Gastrocnemius medialis (tissue), 4 donors: ENCODE measurements at regions not wholly inside any gene's neighbourhood (a gene's known extent, or its start where the extent isn't known, plus 50 kb on each side); places are given as distances from the start of the nearest gene placed in this dataset.

Source experiments
- CTCF ChIP-seq, 5 experiments: fragments of 450-650 bp in 3 of 5; fragments of 200-600 bp in 2 of 5; sonication (generic) in 2 of 5; IDR thresholded peaks in 4 of 5; conservative IDR thresholded peaks in 1 of 5; 1 replicate in 4 of 5; 2 replicates in 1 of 5; pipeline ENCODE4 v1.5.1; 2016 to 2019; ENCODE audit warnings: antibody characterized with exemption in 5 of 5, mild to moderate bottlenecking in 3 of 5, moderate library complexity in 3 of 5
- POLR2A ChIP-seq, 2 donors: fragments of 450-650 bp; IDR thresholded peaks; one replicate each; pipeline ENCODE4 v1.6.1; 2017; ENCODE audit warnings: antibody characterized with exemption in 2 of 2, mild to moderate bottlenecking in 2 of 2, moderate library complexity in 2 of 2

- no peak for TF ChIP-seq CTCF (IDR thresholded peaks at IDR 0.05 in 4 of 5, conservative IDR thresholded peaks at IDR 0.05 in 1 of 5)
- TF ChIP-seq POLR2A (IDR thresholded peaks at IDR 0.05): no peak
These were observed 494.7 kb upstream of the FAM98A start for GRCh38 chr2:34093790-34094189.
